ENCODE measurements at regions not wholly inside any gene's neighbourhood (a gene's known extent, or its start where the extent isn't known, plus 50 kb on each side); places are given as distances from the start of the nearest gene placed in this dataset.
"Not testable (repeated sequence)": the region's sequence is repeated elsewhere in the genome, so short reads cannot be mapped to it uniquely, and the experiment has no call there.

DNA sequence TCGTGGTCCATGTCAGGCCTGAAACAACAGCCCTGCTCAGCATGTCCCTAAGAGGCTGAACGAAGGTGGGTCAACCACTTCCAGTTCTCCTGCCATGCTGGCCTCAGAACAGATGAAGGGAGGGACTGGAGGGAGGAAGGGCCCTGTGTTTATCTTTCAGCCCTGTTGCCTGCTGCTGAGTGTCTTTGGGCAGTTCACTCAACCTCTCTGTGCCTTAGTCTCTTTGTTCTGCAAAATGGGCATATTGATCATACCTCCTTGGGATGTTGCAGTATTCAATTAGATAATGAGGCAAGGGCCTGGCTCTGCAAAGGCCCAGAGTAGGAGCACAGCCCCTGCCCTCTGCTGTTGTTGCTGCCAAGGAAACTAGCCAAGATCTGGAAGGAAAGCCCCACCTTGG is 207.5 kb downstream of the MN1 start:
- DNase-seq (ENCODE audit: low read depth), result no peak

DNA sequence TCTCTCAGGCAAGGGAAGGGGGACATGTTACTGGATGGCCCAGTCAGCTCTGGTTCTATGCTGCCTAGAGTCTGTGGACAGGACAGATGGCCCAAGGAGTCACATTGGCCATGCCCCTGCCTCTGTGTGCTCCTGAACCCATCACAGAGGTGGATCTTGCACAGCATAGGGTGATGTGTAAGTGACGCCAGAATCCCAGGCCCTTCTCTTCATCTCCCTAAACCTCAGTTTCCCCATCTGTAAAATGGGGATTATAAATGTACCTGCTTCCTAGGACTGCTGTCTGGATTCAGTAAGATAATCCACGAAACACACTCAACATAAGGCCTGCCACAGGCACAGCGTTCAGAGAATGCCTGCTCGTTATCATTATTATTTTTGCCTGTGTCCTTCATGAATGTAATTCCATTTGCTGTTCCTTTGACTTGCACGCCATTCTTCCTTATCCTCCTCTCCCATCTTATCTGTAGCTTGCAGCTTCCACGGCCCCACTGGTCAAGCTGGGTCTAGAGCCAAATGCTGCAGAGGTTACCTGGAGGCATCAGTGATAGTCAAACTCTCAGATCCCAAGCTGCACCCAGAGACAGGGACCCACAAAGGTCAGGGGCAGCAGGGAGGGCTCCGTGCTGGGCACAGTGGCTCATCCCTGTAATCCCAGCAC is 207.0 kb downstream of the MN1 start:
- no peak for DNase-seq (ENCODE audit: low read depth)

DNA sequence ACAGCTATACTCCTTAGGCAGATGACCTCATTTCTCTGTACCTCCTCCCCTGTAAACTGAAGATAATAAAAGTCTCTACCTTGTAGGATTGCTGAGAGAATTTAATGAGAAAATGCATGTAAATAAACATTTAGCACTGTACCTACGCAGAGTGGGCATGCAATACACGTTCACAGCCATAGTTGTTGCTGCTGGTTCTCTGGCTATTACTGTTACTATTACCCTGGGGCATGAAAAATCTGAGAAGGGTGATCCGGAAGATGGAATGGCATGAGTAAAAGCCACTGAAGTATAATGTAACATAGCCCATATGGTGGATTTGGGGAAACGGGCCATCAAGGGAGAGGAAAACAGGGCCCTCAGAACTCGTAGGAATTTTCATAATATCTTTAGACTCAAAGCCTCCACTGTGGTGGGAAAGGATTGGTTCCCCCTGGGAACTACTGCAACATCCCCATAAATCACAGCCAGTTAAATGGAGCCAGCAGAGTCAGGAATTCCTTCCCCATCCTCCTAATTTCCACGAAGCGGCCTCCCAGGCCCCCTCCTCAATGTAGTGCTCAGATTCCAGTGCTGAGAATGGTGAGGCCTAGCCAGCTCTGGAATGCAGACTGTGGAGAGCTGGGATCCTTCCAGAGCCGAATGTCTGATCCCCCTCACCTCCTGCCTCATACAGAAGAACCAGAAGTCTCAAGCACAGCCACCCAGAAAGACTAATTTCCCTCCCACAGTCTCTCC is 205.3 kb downstream of the MN1 start:
- no peak for DNase-seq (ENCODE audit: low read depth)

DNA sequence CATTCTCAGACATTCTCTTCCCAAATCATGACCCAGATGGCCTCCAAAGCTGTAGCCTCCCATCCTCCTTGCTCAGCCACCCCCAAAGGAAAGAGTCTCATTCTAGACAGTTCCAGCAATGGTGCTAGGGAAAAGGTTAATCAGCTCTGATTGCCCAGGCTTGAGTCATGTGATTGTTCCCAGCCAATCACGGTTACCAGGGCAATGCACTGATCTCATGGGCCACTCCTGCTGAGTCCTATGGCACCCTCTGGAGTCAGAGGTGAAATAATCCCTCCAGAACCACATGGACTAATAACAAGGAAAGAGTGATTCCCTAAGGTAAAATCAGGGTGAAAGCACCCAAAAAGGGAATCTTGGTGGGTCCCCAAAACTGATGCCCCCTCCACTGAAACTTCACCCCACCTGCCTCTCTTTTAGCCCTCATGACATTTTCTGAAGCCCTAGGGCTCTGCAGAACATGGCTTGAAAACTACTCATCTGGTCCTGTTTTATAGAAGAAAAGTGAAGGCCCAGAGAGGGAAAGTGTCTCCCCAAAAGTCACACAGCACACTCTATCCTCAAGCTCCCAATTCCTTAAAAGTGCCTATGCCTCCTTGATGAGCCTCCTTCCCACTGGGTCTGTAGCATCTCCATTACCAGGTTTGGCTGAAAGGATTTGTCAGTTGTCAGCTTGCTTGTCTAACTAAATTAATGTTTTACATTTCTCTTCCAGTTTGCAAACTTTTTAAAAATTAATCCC is 203.7 kb downstream of the MN1 start:
- DNase-seq (ENCODE audit: low read depth), result no peak

DNA sequence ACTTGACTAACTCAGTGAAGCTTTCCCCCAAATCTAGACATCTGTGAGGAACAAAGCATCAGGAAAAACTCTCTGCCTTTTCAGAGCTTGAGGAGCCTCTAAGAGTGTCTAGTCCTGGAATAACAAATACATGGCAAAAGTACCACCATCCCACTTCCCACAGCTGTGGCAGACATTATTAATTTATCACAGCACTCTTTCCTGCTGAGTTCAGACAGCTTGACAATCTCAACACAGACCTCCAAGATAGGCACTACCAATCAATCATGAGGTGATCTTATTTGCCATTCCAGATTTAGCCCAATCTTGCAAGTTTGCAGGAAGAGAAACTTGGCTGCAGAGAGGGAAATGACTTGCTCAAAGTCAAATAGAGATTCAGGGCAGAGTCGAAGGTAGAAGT is 202.8 kb downstream of the MN1 start:
- no peak for DNase-seq (ENCODE audit: low read depth)

DNA sequence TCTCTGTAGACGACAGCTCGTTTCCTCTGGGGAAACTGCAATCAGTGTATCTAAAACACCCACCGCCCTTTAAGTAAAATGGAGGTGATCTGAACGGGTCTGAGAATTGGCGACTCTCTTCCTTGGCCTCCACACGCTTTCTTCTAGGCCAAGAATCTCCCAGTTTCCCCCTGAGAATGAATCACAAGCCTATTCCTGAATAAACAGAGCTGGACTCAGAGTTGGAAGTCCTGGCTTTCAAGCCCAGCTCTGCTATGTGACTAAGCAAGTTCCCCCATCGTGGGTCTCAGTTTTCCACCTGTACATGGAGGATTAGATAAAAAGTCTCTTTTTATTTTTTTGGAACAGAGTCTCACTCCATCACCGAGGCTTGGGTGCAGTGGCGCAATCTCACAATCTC is 200.4 kb downstream of the MN1 start:
- no peak for DNase-seq (ENCODE audit: low read depth)

DNA sequence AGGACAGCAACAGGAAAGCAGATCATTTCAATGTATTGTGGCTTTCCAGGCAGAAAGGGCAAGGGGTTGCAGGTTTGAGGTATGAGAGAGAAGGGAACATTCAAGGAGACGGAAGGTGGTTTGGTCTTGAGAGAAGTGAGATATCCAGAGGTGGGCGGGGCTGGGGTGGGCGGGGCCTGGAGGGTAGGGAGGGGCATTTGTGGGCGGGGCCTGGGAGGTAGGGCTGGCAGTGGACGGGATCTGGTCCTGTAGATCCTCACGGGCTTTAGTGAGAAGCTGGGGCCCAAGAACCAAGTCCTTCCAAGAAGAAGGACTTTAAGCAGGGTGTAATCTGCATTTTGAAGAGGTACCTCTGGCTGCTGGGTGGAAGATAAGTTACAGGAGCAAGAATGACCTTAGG is 199.2 kb downstream of the MN1 start:
- no peak for DNase-seq (ENCODE audit: low read depth)

DNA sequence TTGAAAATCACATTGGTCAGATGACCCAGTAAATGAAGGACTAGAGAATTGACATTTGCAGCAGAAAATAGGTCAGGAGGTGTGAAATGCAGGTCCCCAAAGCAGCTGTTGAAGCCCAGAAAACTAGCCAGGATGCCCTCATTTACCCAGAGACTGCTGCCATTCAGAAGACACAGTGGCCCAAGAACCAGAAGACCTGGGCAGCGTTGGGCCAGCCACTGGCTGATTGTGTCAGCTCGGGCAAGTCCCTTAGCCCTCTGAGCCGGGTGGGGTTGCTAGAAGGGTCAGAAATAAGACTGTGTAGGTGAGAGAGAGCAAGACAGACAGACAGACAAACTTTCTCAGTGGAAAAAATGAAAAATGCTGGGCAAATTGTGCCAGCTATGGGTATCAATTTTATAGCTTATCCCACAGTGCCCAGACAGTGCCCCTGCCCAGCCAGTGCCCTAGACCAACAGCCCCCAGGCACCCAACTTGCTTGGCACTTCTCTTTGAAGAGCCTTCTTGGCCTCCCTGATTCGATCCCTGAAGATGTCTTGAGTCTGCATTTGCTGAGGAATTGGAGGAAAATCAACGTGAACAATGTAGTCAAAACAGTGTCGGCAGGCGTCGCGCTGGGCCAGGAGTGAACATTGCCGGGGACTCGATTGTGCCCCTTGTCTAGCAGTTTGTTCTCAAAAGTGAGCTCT is 198.3 kb downstream of the MN1 start:
- no peak for DNase-seq (ENCODE audit: low read depth)

DNA sequence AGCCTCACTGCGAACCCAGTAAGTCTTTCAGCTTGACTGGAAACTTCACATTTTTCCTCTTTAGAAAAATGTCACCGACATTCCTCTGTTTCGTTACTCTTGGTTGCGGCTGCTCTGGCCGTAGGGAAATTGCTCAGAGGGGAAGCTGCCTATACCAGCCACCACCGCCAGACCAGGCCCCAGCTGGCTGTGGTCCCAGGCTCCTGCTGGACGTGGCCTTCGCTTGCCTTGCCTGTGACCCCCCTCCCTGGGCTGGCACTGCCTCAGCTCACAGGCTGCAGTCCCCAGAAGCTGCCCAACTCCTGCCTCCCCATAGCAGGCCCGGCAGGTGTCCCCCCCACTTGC is 197.8 kb downstream of the MN1 start:
- no peak for DNase-seq (ENCODE audit: low read depth)

DNA sequence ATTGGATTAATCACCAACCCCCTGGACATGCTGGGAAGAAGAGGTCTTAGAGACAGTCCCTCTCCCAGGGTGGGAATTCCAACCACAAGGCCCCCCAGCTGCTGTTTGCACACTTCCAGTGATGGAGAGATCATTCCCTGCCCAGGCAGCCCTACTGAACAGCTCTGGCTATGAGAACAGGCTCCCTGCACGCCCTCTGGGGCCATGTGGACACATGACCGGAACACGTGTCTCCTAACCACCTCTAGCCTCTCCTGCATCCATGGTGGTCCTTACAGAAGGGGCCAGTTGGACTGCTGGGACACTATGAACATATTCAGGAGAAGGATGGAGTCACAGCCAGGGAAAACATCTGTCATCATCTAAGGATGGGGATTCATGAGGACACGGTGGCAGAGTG is 196.2 kb downstream of the MN1 start:
- DNase-seq (ENCODE audit: low read depth), result no peak

DNA sequence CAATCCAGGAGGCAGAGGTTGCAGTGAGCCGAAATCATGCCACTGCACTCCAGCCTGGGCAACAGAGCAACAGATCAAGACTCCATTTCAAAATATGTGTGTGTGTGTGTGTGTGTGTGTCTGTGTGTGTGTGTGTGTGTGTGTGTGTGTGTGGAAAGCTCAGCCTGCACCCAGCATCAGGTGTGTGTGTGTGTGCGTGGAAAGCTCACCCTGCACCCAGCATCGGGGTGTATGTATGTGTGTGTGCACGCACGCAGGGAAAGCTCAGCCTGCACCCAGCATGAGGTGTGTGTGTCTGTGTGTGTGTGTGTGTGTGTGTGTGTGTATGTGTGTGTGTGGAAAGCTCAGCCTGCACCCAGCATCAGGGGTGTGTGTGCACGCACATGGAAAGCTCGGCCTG is 193.8 kb downstream of the MN1 start:
- DNase-seq (ENCODE audit: low read depth), result not testable (repeated sequence)

DNA sequence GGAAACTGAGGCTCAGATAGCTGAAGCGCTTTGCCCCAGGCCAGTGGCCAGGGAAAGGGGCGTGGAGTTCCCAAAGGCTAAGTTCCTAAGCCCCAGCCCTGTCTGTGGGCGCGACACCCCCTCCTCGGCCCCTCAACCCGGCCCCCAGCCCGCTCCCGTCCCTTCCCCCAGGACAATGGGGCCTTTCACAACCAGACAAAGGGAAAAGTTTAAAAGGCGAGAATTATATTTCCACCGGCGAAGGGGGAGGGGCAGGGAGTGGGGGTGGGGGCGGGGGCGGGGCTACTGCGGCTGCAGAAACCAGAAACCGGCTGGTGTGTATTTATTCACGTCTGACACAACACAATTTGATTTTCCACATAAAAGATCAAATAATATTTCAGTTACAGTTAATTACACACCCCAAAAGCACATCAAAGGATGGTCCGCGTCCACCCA is 192.1 kb downstream of the MN1 start:
- DNase-seq (ENCODE audit: low read depth), result no peak

DNA sequence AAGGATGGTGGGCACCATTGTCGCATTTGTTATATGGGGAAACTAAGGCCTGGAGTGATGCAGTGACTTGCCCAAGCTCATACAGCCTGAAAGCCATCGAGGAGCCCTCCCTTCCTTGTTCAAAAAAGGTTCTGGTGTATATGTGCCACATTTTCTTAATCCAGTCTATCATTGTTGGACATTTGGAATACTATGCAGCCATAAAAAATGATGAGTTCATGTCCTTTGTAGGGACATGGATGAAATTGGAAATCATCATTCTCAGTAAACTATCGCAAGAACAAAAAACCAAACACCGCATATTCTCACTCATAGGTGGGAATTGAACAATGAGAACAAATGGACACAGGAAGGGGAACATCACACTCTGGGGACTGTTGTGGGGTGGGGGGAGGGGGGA is 191.4 kb downstream of the MN1 start:
- DNase-seq (ENCODE audit: low read depth), result not testable (repeated sequence)

DNA sequence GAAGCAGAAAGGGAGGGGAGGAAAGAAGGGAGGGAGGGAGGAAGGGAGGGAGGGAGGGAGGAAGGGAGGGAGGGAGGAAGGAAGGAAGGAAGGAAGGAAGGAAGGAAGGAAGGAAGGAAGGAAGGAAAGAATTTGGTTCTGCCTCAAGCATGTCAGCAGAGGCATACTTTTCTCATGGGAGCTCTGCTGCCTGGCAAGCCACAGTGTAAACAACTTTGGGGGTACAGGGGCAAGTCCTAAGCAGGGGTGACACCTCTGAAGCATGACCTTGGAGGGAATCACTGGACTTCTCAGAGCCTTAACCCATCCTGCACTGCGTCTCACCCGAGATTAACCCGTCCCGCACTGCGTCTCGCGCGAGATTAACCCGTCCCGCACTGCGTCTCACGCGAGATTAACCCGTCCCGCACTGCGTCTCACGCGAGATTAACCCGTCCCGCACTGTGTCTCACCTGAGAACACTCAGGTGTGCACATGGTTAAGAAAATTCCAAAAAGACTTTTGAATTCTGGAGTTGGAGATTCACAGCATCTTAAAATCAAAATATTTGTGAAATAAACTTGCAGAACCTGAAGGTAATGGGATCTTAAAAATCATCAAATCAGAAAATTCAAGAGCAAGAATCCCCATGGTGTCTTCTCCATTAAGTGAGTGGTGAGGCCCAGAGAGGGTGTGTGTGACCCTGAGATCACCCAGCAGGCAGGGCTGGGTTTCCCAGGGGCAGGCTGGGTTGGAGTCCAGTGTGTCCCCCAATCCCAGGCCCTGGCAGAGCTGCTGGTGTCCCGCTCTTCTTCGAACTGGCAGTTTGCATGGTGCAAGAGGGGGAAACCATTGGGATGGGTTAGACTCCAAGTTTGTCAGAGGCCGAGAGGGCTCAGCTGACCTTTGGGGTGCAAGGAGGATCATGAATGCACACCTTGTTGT is 190.4 kb downstream of the MN1 start:
- DNase-seq (ENCODE audit: low read depth), result no peak

DNA sequence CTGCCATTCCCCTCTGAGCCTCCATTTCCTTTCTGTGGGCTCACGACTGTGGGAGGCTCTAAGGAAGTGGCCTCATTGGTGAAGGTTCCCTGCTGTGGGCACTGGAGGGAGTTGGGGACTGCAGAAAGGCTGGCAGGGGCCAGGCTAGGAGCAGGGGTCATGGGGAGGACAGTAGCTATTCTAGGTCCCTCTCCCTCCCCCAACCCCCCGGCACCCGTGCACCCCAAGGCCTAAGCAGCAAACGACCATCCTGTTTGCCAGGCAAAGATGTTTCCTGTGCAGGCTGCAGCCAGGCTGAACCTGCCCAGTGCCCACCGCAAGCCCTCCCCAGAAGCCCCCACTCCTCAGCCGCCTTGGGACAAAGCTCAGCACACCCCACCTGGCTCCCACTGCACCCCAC is 189.4 kb downstream of the MN1 start:
- no peak for DNase-seq (ENCODE audit: low read depth)

DNA sequence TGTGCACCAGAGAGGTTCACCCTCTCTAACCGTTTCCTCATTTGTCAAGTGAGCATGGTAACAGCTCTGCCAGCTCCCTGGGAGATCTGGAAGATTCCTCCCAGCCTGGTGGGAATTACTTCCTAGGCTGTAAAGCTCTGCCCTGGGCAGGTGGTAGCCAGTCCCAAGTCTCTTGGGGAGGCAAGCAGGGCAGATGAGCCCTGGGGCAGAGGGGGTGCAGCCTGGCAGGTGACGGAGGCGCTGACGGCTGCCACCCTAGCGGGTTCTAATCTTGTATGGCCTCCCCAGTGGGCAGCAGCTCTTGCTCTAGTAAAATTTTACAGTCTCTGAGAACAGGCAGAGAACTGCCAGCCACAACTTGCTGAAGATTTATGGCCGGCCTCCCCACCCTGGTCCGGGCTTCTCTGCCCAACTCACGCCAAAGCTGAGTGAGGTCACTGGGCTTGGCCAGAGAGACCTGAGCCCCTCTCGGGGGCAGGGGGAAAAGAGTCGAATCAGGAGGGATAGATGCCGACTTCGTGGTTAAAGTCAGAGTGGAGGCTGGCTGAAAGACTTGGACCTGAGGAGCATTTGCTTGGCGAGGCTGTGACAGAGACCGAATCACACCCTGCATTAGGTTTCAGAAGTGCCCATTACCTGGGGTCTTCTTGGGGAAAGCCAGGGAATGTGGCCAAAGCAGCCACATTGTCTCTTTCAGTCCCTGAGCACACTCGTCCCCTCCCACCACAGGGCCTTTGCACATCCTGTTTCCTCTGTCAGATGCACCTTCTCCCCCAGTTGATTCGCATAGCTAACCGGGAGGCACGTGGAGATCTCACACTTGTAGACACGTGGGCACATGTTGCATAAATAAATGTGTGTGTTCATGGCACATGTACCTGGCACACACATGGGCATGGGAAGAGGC is 188.2 kb downstream of the MN1 start:
- DNase-seq (ENCODE audit: low read depth), result no peak

DNA sequence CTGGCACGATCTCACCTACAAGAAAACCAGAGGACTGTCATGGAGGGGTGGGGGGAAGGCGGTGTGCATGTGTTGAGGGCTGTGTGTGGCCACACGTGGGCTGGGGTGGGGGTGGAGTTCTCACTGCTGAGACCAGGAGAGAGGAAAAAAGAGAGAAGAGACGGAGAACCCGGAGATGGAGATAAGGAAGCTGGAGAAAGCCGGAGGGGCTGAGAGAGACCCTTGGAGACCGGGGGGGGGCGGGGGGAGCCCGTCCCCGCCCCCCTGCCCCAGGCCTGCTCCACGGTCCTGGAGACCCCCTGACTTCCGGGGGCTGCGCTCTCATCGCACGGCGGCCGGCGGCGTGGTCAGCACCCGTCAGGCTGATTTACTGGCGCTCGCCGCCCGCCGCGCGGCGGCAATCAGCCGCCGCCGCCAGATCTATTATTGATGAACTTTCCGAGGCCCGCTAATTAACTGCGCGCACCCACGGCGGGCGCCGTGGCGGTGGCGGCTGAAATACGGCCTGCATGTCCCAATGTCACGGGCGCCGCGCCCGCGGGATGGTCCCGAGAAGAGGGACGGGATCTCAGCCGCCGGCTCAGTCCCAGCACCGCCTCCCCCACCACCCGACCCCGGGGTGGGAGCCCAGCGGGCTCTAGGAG is 187.4 kb downstream of the MN1 start:
- DNase-seq (ENCODE audit: low read depth), result no peak

DNA sequence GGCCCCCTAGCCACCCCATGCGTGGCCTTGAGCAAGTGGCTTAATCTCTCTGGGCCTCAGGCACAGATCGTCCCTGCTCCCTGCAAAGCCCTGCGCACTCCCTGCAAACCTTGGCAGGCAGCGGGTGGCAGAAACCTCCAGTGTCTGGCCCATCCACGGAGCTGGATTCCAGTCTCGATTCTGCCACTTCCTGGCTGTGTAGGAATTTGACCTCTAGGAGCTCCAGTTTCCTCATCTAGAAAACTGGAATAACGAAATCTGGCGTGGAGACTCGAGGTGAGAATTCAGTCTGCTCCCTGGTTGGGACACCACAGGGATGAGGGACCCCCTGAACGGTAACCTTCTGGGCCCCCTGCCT is 186.9 kb downstream of the MN1 start:
- no peak for DNase-seq (ENCODE audit: low read depth)

DNA sequence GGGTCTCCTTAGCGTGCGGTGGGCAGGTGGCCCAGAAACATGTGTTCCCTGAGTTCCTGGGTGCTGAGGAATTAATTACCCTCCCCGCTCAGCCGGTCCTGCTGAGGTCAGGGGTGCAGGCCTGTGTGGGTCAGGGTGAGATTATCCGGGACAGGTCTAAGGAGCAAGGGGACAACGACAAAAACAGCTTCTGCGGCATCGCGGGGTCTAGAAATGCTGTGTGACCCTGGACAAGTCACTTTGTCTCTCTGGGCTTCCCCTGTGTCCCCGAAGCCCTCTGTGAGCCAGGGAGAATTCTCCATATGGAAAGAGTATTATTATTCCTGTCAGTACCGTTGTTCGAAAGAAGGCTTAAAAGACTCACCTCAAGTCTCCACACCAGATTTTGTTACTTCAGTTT is 186.1 kb downstream of the MN1 start:
- DNase-seq (ENCODE audit: low read depth), result no peak

DNA sequence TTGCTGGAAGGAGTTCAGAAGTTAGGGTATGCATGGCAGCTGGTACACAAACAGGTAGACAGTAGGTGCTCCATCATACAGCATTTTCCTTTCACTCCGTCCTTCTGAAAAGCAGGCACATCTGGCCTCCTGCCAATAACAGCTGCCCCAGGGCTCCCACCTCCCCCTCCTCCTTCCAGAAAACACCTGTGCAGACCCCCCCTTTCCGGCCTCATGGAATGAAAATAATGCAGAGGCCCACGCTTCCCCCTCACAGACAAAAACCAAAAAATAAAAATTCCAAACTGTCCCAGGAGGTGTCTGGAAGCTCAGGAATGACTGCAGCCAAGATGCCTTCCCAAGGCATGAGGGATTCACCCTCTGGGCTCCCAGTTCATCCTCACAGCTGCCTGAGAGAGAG is 185.5 kb downstream of the MN1 start:
- DNase-seq (ENCODE audit: low read depth), result no peak
